DOHH2 (cell line): ENCODE measurements at regions not wholly inside any gene's neighbourhood (a gene's known extent, or its start where the extent isn't known, plus 50 kb on each side); places are given as distances from the start of the nearest gene placed in this dataset.

Source experiments
- EZH2phosphoT487 ChIP-seq: fragments of 200-600 bp; sonication (generic); IDR thresholded peaks from 2 replicates; pipeline ENCODE4 v1.6.1; 2017; ENCODE audit warnings: borderline replicate concordance, mild to moderate bottlenecking, antibody characterized with exemption, low read length, moderate library complexity, mixed read lengths
- TF ChIP-seq, protein P1 (sequence below): fragments of 200-600 bp; sonication (generic); IDR thresholded peaks from one replicate; pipeline ENCODE4 v1.5.1; 2014; ENCODE audit warnings: antibody characterized with exemption, mild to moderate bottlenecking, low read depth, low read length; ENCODE audit not compliant: poor library complexity, severe bottlenecking

DNA sequence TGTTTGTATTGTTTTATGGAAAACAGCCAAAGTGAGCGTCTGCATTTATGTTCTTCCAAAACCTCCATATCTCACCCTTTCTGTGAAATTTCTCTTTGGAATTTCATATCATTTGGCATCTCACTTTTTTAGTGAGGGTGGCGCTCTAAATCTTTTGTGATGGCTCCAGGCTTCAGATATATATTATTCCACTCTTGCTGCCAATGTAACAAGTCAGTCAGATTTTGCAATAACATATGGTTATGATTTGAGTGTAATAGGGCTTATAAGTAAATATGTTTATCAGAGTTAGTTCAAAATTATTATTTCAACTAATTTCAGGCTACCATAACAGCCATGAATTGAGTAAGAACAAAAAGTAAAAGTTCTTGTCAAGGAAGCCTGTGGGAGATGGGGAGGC, 314.7 kb downstream of the PDGFC start:
- TF ChIP-seq, protein P1, sequence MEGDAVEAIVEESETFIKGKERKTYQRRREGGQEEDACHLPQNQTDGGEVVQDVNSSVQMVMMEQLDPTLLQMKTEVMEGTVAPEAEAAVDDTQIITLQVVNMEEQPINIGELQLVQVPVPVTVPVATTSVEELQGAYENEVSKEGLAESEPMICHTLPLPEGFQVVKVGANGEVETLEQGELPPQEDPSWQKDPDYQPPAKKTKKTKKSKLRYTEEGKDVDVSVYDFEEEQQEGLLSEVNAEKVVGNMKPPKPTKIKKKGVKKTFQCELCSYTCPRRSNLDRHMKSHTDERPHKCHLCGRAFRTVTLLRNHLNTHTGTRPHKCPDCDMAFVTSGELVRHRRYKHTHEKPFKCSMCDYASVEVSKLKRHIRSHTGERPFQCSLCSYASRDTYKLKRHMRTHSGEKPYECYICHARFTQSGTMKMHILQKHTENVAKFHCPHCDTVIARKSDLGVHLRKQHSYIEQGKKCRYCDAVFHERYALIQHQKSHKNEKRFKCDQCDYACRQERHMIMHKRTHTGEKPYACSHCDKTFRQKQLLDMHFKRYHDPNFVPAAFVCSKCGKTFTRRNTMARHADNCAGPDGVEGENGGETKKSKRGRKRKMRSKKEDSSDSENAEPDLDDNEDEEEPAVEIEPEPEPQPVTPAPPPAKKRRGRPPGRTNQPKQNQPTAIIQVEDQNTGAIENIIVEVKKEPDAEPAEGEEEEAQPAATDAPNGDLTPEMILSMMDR: no peak
- TF ChIP-seq EZH2phosphoT487: no peak
